Epithelial cell of esophagus (primary cell): ENCODE measurements at regions not wholly inside any gene's neighbourhood (a gene's known extent, or its start where the extent isn't known, plus 50 kb on each side); places are given as distances from the start of the nearest gene placed in this dataset.

Experiments
- DNase-seq: peaks from one replicate; pipeline ENCODE4 v3.0.0; 2010; ENCODE audit warnings: low read depth
- H3K4me3 ChIP-seq: 2 replicates; pipeline ENCODE4 v1.5.1; 2011; ENCODE audit warnings: mild to moderate bottlenecking, low read length, control low read depth
- CTCF ChIP-seq: IDR thresholded peaks from 2 replicates; pipeline ENCODE4 v1.5.1; 2011; ENCODE audit warnings: low read depth, mild to moderate bottlenecking, low read length, control low read depth, inconsistent platforms; ENCODE audit not compliant: insufficient read depth; ENCODE audit errors: missing control alignments

GRCh38 chr2:226487573-226487972, 312.0 kb downstream of the IRS1 start:
- no peak for TF ChIP-seq CTCF
- no peak overlapping the region for H3K4me3 ChIP-seq
- no peak for DNase-seq

GRCh38 chr2:226483745-226484619, 315.6 kb downstream of the IRS1 start:
- no peak for TF ChIP-seq CTCF
- H3K4me3 ChIP-seq, result no peak overlapping the region
- DNase-seq, result no peak

GRCh38 chr2:226483143-226483542, 316.5 kb downstream of the IRS1 start:
- DNase-seq, result peak; percentile 25
- no peak for TF ChIP-seq CTCF
- no peak overlapping the region for H3K4me3 ChIP-seq

- no peak overlapping the region for H3K4me3 ChIP-seq
- no peak for TF ChIP-seq CTCF
- DNase-seq, result peak; percentile 62
These were observed 321.4 kb downstream of the IRS1 start for GRCh38 chr2:226478109-226478809.

DNA sequence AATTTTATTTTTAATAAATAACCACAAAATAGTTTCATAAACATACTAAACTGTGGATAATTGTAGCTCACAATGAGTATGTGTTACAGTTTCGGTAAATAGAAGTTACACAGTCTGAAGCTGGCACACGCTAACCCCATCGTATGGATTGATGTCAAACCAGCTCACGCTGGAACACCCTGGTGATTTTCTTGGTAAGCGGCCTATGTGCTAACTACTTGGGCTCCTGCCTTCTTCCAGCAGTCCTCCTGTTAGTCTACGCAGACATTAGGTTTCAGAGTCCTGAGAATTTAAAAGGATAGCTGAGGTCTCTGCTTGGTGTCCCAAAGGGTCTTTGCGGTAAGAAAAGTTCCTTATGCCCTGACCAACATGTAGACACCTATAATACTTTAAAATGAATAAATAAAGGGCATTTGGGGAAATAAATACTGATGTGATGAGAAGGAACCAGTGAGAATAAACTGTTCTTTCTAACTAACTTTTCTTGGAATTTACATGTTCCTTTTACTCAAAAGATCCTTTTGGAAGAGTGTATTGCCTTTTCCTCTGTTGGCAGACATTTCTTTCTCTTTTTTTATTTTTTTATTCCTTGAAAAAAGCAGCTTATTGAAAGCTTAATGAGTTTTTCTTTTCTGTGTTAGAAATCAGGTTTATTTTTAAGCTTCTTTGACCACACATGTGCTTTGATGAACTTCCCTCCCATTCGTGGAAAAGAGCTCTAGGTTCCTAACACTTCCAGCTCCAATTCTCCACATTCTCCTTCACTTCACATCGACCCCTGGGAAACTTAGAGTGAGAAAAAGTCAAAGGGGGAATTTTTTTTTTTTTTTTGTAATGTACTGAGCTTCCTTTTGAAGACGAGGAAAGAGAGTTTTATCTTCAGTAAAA, 322.2 kb downstream of the IRS1 start:
- DNase-seq, result no peak
- TF ChIP-seq CTCF, result no peak
- no peak overlapping the region for H3K4me3 ChIP-seq

DNA sequence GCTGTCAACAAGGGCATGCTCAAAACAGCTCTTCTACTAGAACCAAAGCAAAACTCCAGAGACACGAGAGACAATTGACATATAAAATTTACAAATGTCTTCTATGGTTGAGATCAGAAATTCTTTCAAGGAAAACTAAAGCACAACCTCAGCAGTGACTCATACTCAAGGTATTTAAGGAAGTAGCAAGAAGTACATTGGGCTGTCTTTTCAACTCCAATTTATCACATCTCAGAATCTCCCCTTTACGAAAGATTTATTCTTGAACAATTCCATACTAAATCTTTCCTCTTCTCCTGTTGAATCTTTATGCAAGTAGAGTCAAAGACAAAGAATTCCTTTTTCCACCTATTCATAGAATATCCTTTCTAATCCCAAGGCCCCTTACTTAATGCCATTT, 324.0 kb downstream of the IRS1 start:
- no peak for TF ChIP-seq CTCF
- peak; percentile 73 for DNase-seq
- H3K4me3 ChIP-seq, result no peak overlapping the region
